Activated T-helper 2 cell treated with anti-CD3 and anti-CD28 coated beads, Interferon-gamma antibody, Interleukin-2, Interleukin-4, amounts not matched to agents 10 μg/mL and 5 μg/mL and 100 μg/mL, durations not matched to agents 14 hours and 24 hours and 36 hours (primary cell): ENCODE measurements at regions not wholly inside any gene's neighbourhood (a gene's known extent, or its start where the extent isn't known, plus 50 kb on each side); places are given as distances from the start of the nearest gene placed in this dataset.
"Not testable (repeated sequence)": the region's sequence is repeated elsewhere in the genome, so short reads cannot be mapped to it uniquely, and the experiment has no call there.

Experiments
- DNase-seq: peaks from one replicate; pipeline ENCODE4 v3.0.0; 2021; ENCODE audit warnings: low spot score
- H3K27ac Mint-ChIP-seq: one replicate; pipeline ENCODE4 v1.8.0; 2021; ENCODE audit warnings: mixed read lengths
- H3K27me3 Mint-ChIP-seq: one replicate; pipeline ENCODE4 v1.8.0; 2021; ENCODE audit warnings: low read depth, mixed read lengths
- H3K36me3 Mint-ChIP-seq: one replicate; pipeline ENCODE4 v1.8.0; 2021; ENCODE audit warnings: low read depth, mixed read lengths
- H3K4me1 Mint-ChIP-seq: one replicate; pipeline ENCODE4 v1.8.0; 2021; ENCODE audit warnings: low read depth, mixed read lengths
- H3K4me3 Mint-ChIP-seq: one replicate; pipeline ENCODE4 v1.8.0; 2021; ENCODE audit warnings: low read depth, mild to moderate bottlenecking, moderate library complexity, mixed read lengths
- H3K9me3 Mint-ChIP-seq: one replicate; pipeline ENCODE4 v1.8.0; 2021; ENCODE audit warnings: mixed read lengths
- intact Hi-C: fragments of 100-400 bp; cut with micrococcal nuclease; formaldehyde crosslinking; loops from one replicate; pipeline ENCODE4 v1.15.1; 2023

- Mint-ChIP-seq H3K27ac (no peak overlapping the region), H3K4me3 (no peak overlapping the region), H3K4me1 (no peaks in the 10 kb centered on the region), H3K36me3 (no peaks in the 10 kb centered on the region), H3K9me3 (peaks cover 4% of the 10 kb centered on the region), H3K27me3 (no peaks in the 10 kb centered on the region)
- intact Hi-C loops = no loop called here
- no peak for DNase-seq
Observed at GRCh38 chr5:106399391-106399790, 1271.3 kb downstream of the EFNA5 start.

DNA sequence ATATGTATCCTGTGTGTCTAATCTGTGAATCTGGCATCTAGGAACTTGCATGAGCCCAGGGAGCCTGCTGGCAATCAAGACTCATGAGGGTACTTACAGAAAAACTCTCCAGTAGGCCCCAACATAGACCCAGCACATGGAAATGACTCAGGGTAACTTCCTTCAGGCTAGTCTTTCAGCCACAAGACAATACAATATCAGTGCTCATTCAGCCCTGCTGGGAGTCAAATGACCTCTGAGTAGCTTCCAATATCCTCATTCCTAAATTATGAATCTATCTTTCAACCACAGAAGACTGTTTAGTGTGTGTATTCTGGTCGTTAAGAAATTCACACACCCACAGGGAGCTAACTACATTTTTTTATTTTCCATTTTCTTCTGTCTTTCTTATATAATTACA lies 1273.0 kb downstream of the EFNA5 start:
- no peak for DNase-seq
- no peaks in the 10 kb centered on the region for H3K36me3 Mint-ChIP-seq
- no peaks in the 10 kb centered on the region for H3K4me1 Mint-ChIP-seq
- H3K9me3 Mint-ChIP-seq = peaks cover 4% of the 10 kb centered on the region
- H3K4me3 Mint-ChIP-seq = no peak overlapping the region
- no peak overlapping the region for H3K27ac Mint-ChIP-seq
- intact Hi-C loops = no loop called here
- H3K27me3 Mint-ChIP-seq = no peaks in the 10 kb centered on the region

GRCh38 chr5:106393276-106393675 lies 1277.5 kb downstream of the EFNA5 start:
- Mint-ChIP-seq H3K36me3 (no peaks in the 10 kb centered on the region), H3K4me3 (no peak overlapping the region), H3K4me1 (no peaks in the 10 kb centered on the region), H3K9me3 (no peaks in the 10 kb centered on the region), H3K27me3 (no peaks in the 10 kb centered on the region), H3K27ac (no peak overlapping the region)
- intact Hi-C loops = no loop called here
- no peak for DNase-seq

DNA sequence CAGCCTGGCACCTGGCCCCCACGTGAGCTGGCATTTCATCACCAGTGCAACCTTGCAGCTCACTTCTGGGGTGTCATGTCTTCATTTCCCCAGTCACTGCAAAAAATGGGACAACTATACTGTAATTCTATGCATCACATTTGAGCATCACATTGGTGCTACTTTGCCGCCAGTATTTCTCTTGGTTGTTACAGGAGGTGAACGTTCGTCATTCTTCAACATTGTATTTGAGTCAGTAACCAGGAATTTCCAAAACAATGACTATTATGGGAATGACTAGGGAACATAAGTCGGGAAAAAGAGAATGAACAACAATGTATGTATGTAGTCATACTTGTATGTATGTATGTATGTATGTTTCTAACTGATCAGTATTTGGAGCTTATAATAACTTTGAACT lies 1278.0 kb downstream of the EFNA5 start:
- no peaks in the 10 kb centered on the region for H3K4me1 Mint-ChIP-seq
- H3K9me3 Mint-ChIP-seq = no peaks in the 10 kb centered on the region
- H3K27ac Mint-ChIP-seq = no peak overlapping the region
- H3K36me3 Mint-ChIP-seq = no peaks in the 10 kb centered on the region
- H3K4me3 Mint-ChIP-seq = no peak overlapping the region
- H3K27me3 Mint-ChIP-seq = no peaks in the 10 kb centered on the region
- intact Hi-C loops = no loop called here
- DNase-seq = no peak

- H3K4me1 Mint-ChIP-seq, H3K27ac Mint-ChIP-seq, H3K4me3 Mint-ChIP-seq, intact Hi-C loops, DNase-seq, H3K9me3 Mint-ChIP-seq, H3K27me3 Mint-ChIP-seq, H3K36me3 Mint-ChIP-seq: not testable (repeated sequence)
Observed at GRCh38 chr5:106387767-106388166, 1283.0 kb downstream of the EFNA5 start.

DNA sequence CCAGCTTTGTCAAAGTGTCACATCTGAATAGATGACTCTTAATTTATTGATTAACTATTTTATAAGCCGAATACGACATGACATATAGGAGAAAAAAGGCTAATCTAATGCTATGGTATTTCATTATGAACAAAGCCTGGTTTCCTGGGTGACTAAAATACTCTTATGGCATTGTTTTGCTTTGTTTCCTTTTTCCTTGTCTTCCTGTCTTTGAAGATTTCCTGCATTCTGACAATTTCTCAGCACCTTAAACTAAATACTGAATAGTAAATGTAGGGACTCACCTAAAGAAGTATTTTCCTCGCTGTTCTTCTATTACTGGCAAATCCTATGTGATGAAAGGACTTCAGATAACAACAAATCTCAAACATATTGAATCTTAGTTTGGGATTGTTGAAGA lies 1284.5 kb downstream of the EFNA5 start:
- intact Hi-C loops = no loop called here
- Mint-ChIP-seq H3K27me3 (no peaks in the 10 kb centered on the region), H3K4me1 (no peaks in the 10 kb centered on the region), H3K27ac (no peak overlapping the region), H3K4me3 (no peak overlapping the region), H3K36me3 (no peaks in the 10 kb centered on the region), H3K9me3 (no peaks in the 10 kb centered on the region)
- no peak for DNase-seq

- Mint-ChIP-seq H3K36me3 (no peaks in the 10 kb centered on the region), H3K9me3 (peaks cover 3% of the 10 kb centered on the region), H3K4me3 (no peak overlapping the region), H3K27ac (no peak overlapping the region), H3K4me1 (no peaks in the 10 kb centered on the region), H3K27me3 (no peaks in the 10 kb centered on the region)
- no peak for DNase-seq
- intact Hi-C loops = no loop called here
Observed at GRCh38 chr5:106380736-106381135, 1290.0 kb downstream of the EFNA5 start.

GRCh38 chr5:106376522-106376921 lies 1294.2 kb downstream of the EFNA5 start:
- Mint-ChIP-seq H3K27me3 (no peaks in the 10 kb centered on the region), H3K4me3 (no peak overlapping the region), H3K9me3 (peaks cover 3% of the 10 kb centered on the region), H3K27ac (no peak overlapping the region), H3K4me1 (no peaks in the 10 kb centered on the region), H3K36me3 (no peaks in the 10 kb centered on the region)
- intact Hi-C loops = no loop called here
- no peak for DNase-seq

- Mint-ChIP-seq H3K36me3 (no peaks in the 10 kb centered on the region), H3K27me3 (no peaks in the 10 kb centered on the region), H3K4me1 (no peaks in the 10 kb centered on the region), H3K9me3 (peaks cover 16% of the 10 kb centered on the region), H3K27ac (no peak overlapping the region), H3K4me3 (no peak overlapping the region)
- intact Hi-C loops = no loop called here
- no peak for DNase-seq
Observed at GRCh38 chr5:106374956-106375355, 1295.8 kb downstream of the EFNA5 start.

- Mint-ChIP-seq H3K9me3 (peaks cover 20% of the 10 kb centered on the region), H3K4me3 (no peak overlapping the region), H3K36me3 (no peaks in the 10 kb centered on the region), H3K4me1 (no peaks in the 10 kb centered on the region), H3K27ac (no peak overlapping the region), H3K27me3 (no peaks in the 10 kb centered on the region)
- intact Hi-C loops = no loop called here
- DNase-seq = no peak
Observed at GRCh38 chr5:106368021-106368420, 1302.7 kb downstream of the EFNA5 start.

- H3K4me1 Mint-ChIP-seq = no peaks in the 10 kb centered on the region
- H3K9me3 Mint-ChIP-seq = peaks cover 27% of the 10 kb centered on the region
- no peaks in the 10 kb centered on the region for H3K27me3 Mint-ChIP-seq
- no peak overlapping the region for H3K27ac Mint-ChIP-seq
- no peak overlapping the region for H3K4me3 Mint-ChIP-seq
- no peak for DNase-seq
- H3K36me3 Mint-ChIP-seq = no peaks in the 10 kb centered on the region
- intact Hi-C loops = no loop called here
Observed at GRCh38 chr5:106367281-106367680, 1303.5 kb downstream of the EFNA5 start.

- H3K4me1 Mint-ChIP-seq = no peaks in the 10 kb centered on the region
- no peaks in the 10 kb centered on the region for H3K36me3 Mint-ChIP-seq
- peaks cover 19% of the 10 kb centered on the region for H3K9me3 Mint-ChIP-seq
- intact Hi-C loops = no loop called here
- H3K4me3 Mint-ChIP-seq = no peak overlapping the region
- no peak for DNase-seq
- no peak overlapping the region for H3K27ac Mint-ChIP-seq
- H3K27me3 Mint-ChIP-seq = no peaks in the 10 kb centered on the region
Observed at GRCh38 chr5:106363578-106363977, 1307.2 kb downstream of the EFNA5 start.

DNA sequence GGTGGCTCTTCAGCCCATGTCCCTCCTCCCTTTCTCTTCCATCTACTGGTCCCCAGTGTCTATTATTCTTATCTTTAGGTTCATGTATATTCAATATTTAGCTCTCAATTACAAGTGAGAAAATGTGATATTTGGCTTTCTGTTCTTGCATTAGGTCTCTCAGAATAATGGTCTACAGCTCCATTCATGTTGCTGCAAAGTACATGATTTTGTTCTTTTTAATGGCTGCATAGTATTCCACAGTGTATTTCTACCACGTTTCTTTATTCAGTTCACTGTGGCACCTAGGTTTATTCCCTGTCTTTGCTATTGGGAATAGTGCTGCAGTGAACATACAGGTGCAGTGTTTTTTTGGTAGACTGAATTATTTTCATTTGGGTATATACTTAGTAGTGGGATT lies 1308.8 kb downstream of the EFNA5 start:
- H3K27me3 Mint-ChIP-seq = no peaks in the 10 kb centered on the region
- H3K36me3 Mint-ChIP-seq = no peaks in the 10 kb centered on the region
- DNase-seq = no peak
- no peak overlapping the region for H3K27ac Mint-ChIP-seq
- H3K4me1 Mint-ChIP-seq = no peaks in the 10 kb centered on the region
- intact Hi-C loops = no loop called here
- H3K9me3 Mint-ChIP-seq = peaks cover 23% of the 10 kb centered on the region
- no peak overlapping the region for H3K4me3 Mint-ChIP-seq

DNA sequence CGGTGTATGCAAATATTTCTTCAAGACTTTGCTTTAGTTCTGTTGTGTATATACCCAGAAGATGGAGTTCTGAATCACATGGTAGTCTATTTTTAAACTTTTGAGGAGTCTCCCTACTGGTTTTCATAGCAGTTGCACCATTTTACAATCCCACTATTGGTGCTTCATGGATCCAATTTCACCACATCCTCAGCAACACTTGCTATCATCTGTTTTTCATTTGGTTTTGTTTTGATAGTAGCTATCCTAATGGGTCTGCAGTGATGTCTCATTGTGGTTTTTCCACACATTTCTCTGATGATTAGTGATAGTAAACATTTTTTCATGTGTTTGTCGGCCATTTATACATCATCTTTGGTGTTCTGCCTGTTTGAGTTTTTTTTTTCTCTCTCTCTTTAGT lies 1339.3 kb downstream of the EFNA5 start:
- Mint-ChIP-seq H3K27ac (no peak overlapping the region), H3K4me1 (no peaks in the 10 kb centered on the region), H3K36me3 (no peaks in the 10 kb centered on the region), H3K4me3 (no peak overlapping the region), H3K27me3 (no peaks in the 10 kb centered on the region), H3K9me3 (peaks cover 20% of the 10 kb centered on the region)
- no peak for DNase-seq
- intact Hi-C loops = no loop called here
